ENCODE measurements at regions not wholly inside any gene's neighbourhood (a gene's known extent, or its start where the extent isn't known, plus 50 kb on each side); places are given as distances from the start of the nearest gene placed in this dataset.

DNA sequence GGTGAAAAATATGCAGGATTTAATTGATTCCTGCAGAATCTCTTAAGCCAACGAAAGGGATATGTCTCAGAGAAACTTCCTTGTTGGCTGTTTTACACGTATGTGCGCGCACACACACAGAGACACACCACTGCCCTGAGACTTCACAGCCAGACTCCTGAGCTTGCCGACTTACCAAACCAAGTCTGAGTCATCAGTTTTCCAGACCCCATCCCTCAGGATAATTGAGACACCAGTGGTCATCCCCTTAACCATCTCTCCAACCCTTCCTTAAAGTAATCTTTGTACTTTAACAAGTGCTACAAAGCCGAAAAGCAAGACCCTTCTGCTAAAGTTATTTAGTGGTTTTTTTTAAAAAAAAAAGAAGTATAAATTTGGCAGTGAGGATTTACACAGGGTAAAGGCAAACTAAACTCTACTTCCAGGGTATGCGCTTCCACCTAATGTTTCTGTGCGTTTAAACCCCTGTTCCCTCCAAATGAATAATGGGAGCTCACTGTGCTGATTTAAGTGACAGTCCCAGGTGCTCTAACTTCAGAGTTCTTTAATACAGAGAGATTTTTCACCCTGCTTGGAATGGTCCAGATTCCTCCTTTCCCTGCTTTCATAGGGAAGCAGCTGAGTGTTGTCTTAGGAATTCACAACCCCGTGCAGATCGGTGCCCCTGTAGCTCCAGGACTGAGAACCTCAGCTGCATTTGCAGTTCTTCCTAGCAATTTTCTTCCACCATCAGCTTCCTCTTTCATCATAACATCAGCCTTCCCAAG lies 198.5 kb downstream of the INHBA start:
- no peak for DNase-seq (ENCODE audit: low spot score)
- TF ChIP-seq POLR2AphosphoS5 (IDR thresholded peaks at IDR 0.05): no peak
- TF ChIP-seq POLR2A (IDR thresholded peaks at IDR 0.05): no peak
- no peak for TF ChIP-seq CTCF (IDR thresholded peaks at IDR 0.05)
- Histone ChIP-seq H3K4me3 (no peak overlapping the region), H3K4me1 (replicated peaks) (no peaks in the 10 kb centered on the region), H3K27me3 (replicated peaks; ENCODE audit: insufficient read depth) (no peaks in the 10 kb centered on the region), H3K9me3 (no peaks in the 10 kb centered on the region), H3K36me3 (no peaks in the 10 kb centered on the region), H3K27ac (no peak overlapping the region)
- intact Hi-C loops (cut with DNase I): no loop called here
- 92% methylated on average over 10 of the region's 10 CpGs for WGBS

DNA sequence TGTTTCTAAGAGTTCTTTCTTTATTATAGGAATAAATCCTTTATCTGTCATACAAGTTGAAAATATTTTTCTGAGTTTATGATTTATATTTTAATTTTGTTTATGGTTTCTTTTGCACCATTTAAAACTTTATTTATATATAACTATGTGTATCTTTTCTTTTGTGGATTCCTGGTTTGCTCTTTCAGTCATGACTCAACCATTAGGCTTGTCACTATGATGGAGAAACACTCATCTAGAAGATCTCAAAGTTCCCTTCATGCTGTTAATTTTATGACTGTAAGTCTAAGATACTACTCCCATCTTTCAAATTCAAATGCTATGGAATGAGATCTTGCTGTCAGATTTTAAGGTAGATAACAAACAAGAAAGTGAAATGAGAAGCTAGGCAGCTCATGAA lies 199.5 kb downstream of the INHBA start:
- Histone ChIP-seq H3K36me3 (no peaks in the 10 kb centered on the region), H3K4me3 (no peak overlapping the region), H3K9me3 (no peaks in the 10 kb centered on the region), H3K4me1 (replicated peaks) (no peaks in the 10 kb centered on the region), H3K27me3 (replicated peaks; ENCODE audit: insufficient read depth) (no peaks in the 10 kb centered on the region), H3K27ac (no peak overlapping the region)
- intact Hi-C loops (cut with DNase I): no loop called here
- TF ChIP-seq POLR2AphosphoS5 (IDR thresholded peaks at IDR 0.05) (no peak), POLR2A (IDR thresholded peaks at IDR 0.05) (no peak), CTCF (IDR thresholded peaks at IDR 0.05) (no peak)
- DNase-seq (ENCODE audit: low spot score): no peak

DNA sequence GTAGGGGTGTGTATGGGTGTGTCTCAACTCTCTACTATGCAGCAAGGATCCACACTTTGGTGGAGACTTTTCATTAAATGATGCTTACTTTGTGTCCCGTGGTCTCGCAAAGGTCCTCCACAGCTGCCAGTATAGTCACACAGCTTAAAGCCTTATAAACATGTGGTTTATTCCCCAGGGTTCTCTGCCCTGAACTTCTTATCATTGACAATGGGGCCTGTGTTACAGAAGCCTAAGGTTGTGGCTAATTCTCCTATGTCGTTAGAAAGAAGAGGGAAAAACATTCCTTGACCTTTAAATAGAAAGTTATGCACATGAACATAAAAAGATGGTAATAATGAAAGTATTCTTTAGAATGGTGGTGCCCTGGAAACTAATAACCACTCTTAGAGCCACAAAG lies 201.4 kb downstream of the INHBA start:
- TF ChIP-seq CTCF (IDR thresholded peaks at IDR 0.05): no peak
- no peak for TF ChIP-seq POLR2AphosphoS5 (IDR thresholded peaks at IDR 0.05)
- no peak for TF ChIP-seq POLR2A (IDR thresholded peaks at IDR 0.05)
- Histone ChIP-seq H3K4me3 (no peak overlapping the region), H3K4me1 (replicated peaks) (no peaks in the 10 kb centered on the region), H3K36me3 (no peaks in the 10 kb centered on the region), H3K27me3 (replicated peaks; ENCODE audit: insufficient read depth) (no peaks in the 10 kb centered on the region), H3K9me3 (no peaks in the 10 kb centered on the region), H3K27ac (no peak overlapping the region)
- intact Hi-C loops (cut with DNase I): no loop called here
- DNase-seq (ENCODE audit: low spot score): no peak
- WGBS: 89% methylated on average over 3 of the region's 3 CpGs

GRCh38 chr7:41501006-41501405 lies 201.9 kb downstream of the INHBA start:
- DNase-seq (ENCODE audit: low spot score): no peak
- 80% methylated on average over 6 of the region's 6 CpGs for WGBS
- TF ChIP-seq POLR2A (IDR thresholded peaks at IDR 0.05): no peak
- no peak for TF ChIP-seq CTCF (IDR thresholded peaks at IDR 0.05)
- TF ChIP-seq POLR2AphosphoS5 (IDR thresholded peaks at IDR 0.05): no peak

GRCh38 chr7:41492603-41493002 lies 210.3 kb downstream of the INHBA start:
- TF ChIP-seq POLR2AphosphoS5 (IDR thresholded peaks at IDR 0.05): no peak
- TF ChIP-seq CTCF (IDR thresholded peaks at IDR 0.05): no peak
- no peak for TF ChIP-seq POLR2A (IDR thresholded peaks at IDR 0.05)
- Histone ChIP-seq H3K9me3 (no peaks in the 10 kb centered on the region), H3K27ac (no peak overlapping the region), H3K27me3 (replicated peaks; ENCODE audit: insufficient read depth) (no peaks in the 10 kb centered on the region), H3K36me3 (no peaks in the 10 kb centered on the region), H3K4me1 (replicated peaks) (no peaks in the 10 kb centered on the region), H3K4me3 (no peak overlapping the region)
- no peak for DNase-seq (ENCODE audit: low spot score)
- intact Hi-C loops (cut with DNase I): no loop called here
- WGBS: 80% methylated on average over 4 of the region's 4 CpGs

More at GRCh38 chr7:41501006-41501405, 201.9 kb downstream of the INHBA start:
- Histone ChIP-seq H3K27me3 (replicated peaks; ENCODE audit: insufficient read depth) (no peaks in the 10 kb centered on the region), H3K36me3 (no peaks in the 10 kb centered on the region), H3K4me3 (no peak overlapping the region), H3K27ac (no peak overlapping the region), H3K9me3 (no peaks in the 10 kb centered on the region), H3K4me1 (replicated peaks) (no peaks in the 10 kb centered on the region)
- intact Hi-C loops (cut with DNase I): no loop called here
